ENCODE measurements at regions not wholly inside any gene's neighbourhood (a gene's known extent, or its start where the extent isn't known, plus 50 kb on each side); places are given as distances from the start of the nearest gene placed in this dataset.
A peak's percentile ranks its signal among the peaks of the same experiment; 100 is the strongest.

- Histone ChIP-seq H3K18ac (ENCODE audit: low read length) (no peak overlapping the region), H3K36me3 (ENCODE audit: control insufficient read depth, insufficient read depth, low read length) (no peaks in the 10 kb centered on the region), H3K79me2 (ENCODE audit: control insufficient read depth, insufficient read depth, low read length) (no peaks in the 10 kb centered on the region), H3K4ac (ENCODE audit: low read depth, low read length) (no peak overlapping the region), H4K5ac (ENCODE audit: low read length) (no peak overlapping the region), H2BK15ac (replicated peaks; ENCODE audit: low read depth) (no peak overlapping the region), H3K4me1 (ENCODE audit: control insufficient read depth, low read depth, low read length) (no peaks in the 10 kb centered on the region), H3K23ac (ENCODE audit: low read length) (no peak overlapping the region), H3K27ac (ENCODE audit: low read depth, low read length) (no peak overlapping the region), H3K4me3 (ENCODE audit: low read length) (no peak overlapping the region), H2AK5ac (ENCODE audit: low read length) (no peak overlapping the region), H3K79me1 (ENCODE audit: low read length) (no peaks in the 10 kb centered on the region), H2BK5ac (ENCODE audit: low read length) (no peak overlapping the region), H4K8ac (ENCODE audit: low read depth, low read length) (no peak overlapping the region), H3K56ac (ENCODE audit: low read length) (no peak overlapping the region), H3K27me3 (ENCODE audit: insufficient read depth, low read length, poor library complexity) (no peaks in the 10 kb centered on the region), H2BK120ac (ENCODE audit: low read depth, low read length) (no peak overlapping the region), H3K4me2 (ENCODE audit: low read length) (no peak overlapping the region), H3K9ac (ENCODE audit: low read length) (no peak overlapping the region)
- no CpG with 5 or more reads among the region's 7 CpGs for WGBS (ENCODE audit: extremely low coverage, insufficient coverage, low lambda C conversion rate)
- no peak for DNase-seq
Observed at GRCh38 chr19:28331596-28331995, 881.4 kb downstream of the UQCRFS1 start.

GRCh38 chr19:28330831-28331230, 882.1 kb downstream of the UQCRFS1 start:
- no peak overlapping the region for H3K9ac ChIP-seq (ENCODE audit: low read length)
- no peak overlapping the region for H3K4me2 ChIP-seq (ENCODE audit: low read length)
- H3K18ac ChIP-seq (ENCODE audit: low read length), result no peak overlapping the region
- no peak overlapping the region for H4K5ac ChIP-seq (ENCODE audit: low read length)
- no peaks in the 10 kb centered on the region for H3K79me2 ChIP-seq (ENCODE audit: control insufficient read depth, insufficient read depth, low read length)
- no peak overlapping the region for H2BK15ac ChIP-seq (replicated peaks; ENCODE audit: low read depth)
- H3K4me1 ChIP-seq (ENCODE audit: control insufficient read depth, low read depth, low read length), result peaks cover under 1% of the 10 kb centered on the region
- WGBS (ENCODE audit: extremely low coverage, insufficient coverage, low lambda C conversion rate), result no CpG with 5 or more reads among the region's 1 CpG
- no peak overlapping the region for H2AK5ac ChIP-seq (ENCODE audit: low read length)
- no peak overlapping the region for H3K4me3 ChIP-seq (ENCODE audit: low read length)
- H2BK5ac ChIP-seq (ENCODE audit: low read length), result no peak overlapping the region
- no peak overlapping the region for H3K27ac ChIP-seq (ENCODE audit: low read depth, low read length)
- H3K4ac ChIP-seq (ENCODE audit: low read depth, low read length), result no peak overlapping the region
- H2BK120ac ChIP-seq (ENCODE audit: low read depth, low read length), result no peak overlapping the region
- H3K79me1 ChIP-seq (ENCODE audit: low read length), result no peaks in the 10 kb centered on the region
- no peak overlapping the region for H3K23ac ChIP-seq (ENCODE audit: low read length)
- no peak overlapping the region for H3K56ac ChIP-seq (ENCODE audit: low read length)
- no peaks in the 10 kb centered on the region for H3K27me3 ChIP-seq (ENCODE audit: insufficient read depth, low read length, poor library complexity)
- no peak for DNase-seq
- H3K36me3 ChIP-seq (ENCODE audit: control insufficient read depth, insufficient read depth, low read length), result no peaks in the 10 kb centered on the region
- H4K8ac ChIP-seq (ENCODE audit: low read depth, low read length), result no peak overlapping the region

GRCh38 chr19:28329429-28329828, 883.5 kb downstream of the UQCRFS1 start:
- no peak overlapping the region for H2BK120ac ChIP-seq (ENCODE audit: low read depth, low read length)
- no peak overlapping the region for H3K4me2 ChIP-seq (ENCODE audit: low read length)
- H3K9ac ChIP-seq (ENCODE audit: low read length), result no peak overlapping the region
- peaks cover 6% of the 10 kb centered on the region for H3K4me1 ChIP-seq (ENCODE audit: control insufficient read depth, low read depth, low read length)
- no peaks in the 10 kb centered on the region for H3K36me3 ChIP-seq (ENCODE audit: control insufficient read depth, insufficient read depth, low read length)
- DNase-seq, result no peak
- no peak overlapping the region for H3K4ac ChIP-seq (ENCODE audit: low read depth, low read length)
- no peak overlapping the region for H2AK5ac ChIP-seq (ENCODE audit: low read length)
- H3K4me3 ChIP-seq (ENCODE audit: low read length), result no peak overlapping the region
- no peaks in the 10 kb centered on the region for H3K27me3 ChIP-seq (ENCODE audit: insufficient read depth, low read length, poor library complexity)
- H4K5ac ChIP-seq (ENCODE audit: low read length), result no peak overlapping the region
- H3K56ac ChIP-seq (ENCODE audit: low read length), result no peak overlapping the region
- WGBS (ENCODE audit: extremely low coverage, insufficient coverage, low lambda C conversion rate), result no CpG with 5 or more reads among the region's 4 CpGs
- H3K79me2 ChIP-seq (ENCODE audit: control insufficient read depth, insufficient read depth, low read length), result no peaks in the 10 kb centered on the region
- H3K23ac ChIP-seq (ENCODE audit: low read length), result no peak overlapping the region
- H3K18ac ChIP-seq (ENCODE audit: low read length), result no peak overlapping the region
- no peak overlapping the region for H3K27ac ChIP-seq (ENCODE audit: low read depth, low read length)
- H2BK5ac ChIP-seq (ENCODE audit: low read length), result no peak overlapping the region
- no peaks in the 10 kb centered on the region for H3K79me1 ChIP-seq (ENCODE audit: low read length)
- H4K8ac ChIP-seq (ENCODE audit: low read depth, low read length), result no peak overlapping the region
- no peak overlapping the region for H2BK15ac ChIP-seq (replicated peaks; ENCODE audit: low read depth)

- Histone ChIP-seq H3K36me3 (ENCODE audit: control insufficient read depth, insufficient read depth, low read length) (no peaks in the 10 kb centered on the region), H3K4me1 (ENCODE audit: control insufficient read depth, low read depth, low read length) (peaks cover 11% of the 10 kb centered on the region), H4K8ac (ENCODE audit: low read depth, low read length) (no peak overlapping the region), H3K18ac (ENCODE audit: low read length) (no peak overlapping the region), H3K4ac (ENCODE audit: low read depth, low read length) (no peak overlapping the region), H3K9ac (ENCODE audit: low read length) (no peak overlapping the region), H3K27ac (ENCODE audit: low read depth, low read length) (no peak overlapping the region), H2BK15ac (replicated peaks; ENCODE audit: low read depth) (no peak overlapping the region), H2BK5ac (ENCODE audit: low read length) (no peak overlapping the region), H2BK120ac (ENCODE audit: low read depth, low read length) (no peak overlapping the region), H3K56ac (ENCODE audit: low read length) (no peak overlapping the region), H3K79me1 (ENCODE audit: low read length) (no peaks in the 10 kb centered on the region), H2AK5ac (ENCODE audit: low read length) (no peak overlapping the region), H3K4me3 (ENCODE audit: low read length) (no peak overlapping the region), H3K4me2 (ENCODE audit: low read length) (no peak overlapping the region), H3K79me2 (ENCODE audit: control insufficient read depth, insufficient read depth, low read length) (no peaks in the 10 kb centered on the region), H3K27me3 (ENCODE audit: insufficient read depth, low read length, poor library complexity) (no peaks in the 10 kb centered on the region), H3K23ac (ENCODE audit: low read length) (no peak overlapping the region), H4K5ac (ENCODE audit: low read length) (no peak overlapping the region)
- no peak for DNase-seq
- no CpG with 5 or more reads among the region's 3 CpGs for WGBS (ENCODE audit: extremely low coverage, insufficient coverage, low lambda C conversion rate)
Observed at GRCh38 chr19:28327905-28328304, 885.0 kb downstream of the UQCRFS1 start.

GRCh38 chr19:28326746-28327145, 886.2 kb downstream of the UQCRFS1 start:
- H3K36me3 ChIP-seq (ENCODE audit: control insufficient read depth, insufficient read depth, low read length), result no peaks in the 10 kb centered on the region
- H3K23ac ChIP-seq (ENCODE audit: low read length), result no peak overlapping the region
- no peak overlapping the region for H3K18ac ChIP-seq (ENCODE audit: low read length)
- no peak overlapping the region for H2BK5ac ChIP-seq (ENCODE audit: low read length)
- H3K27ac ChIP-seq (ENCODE audit: low read depth, low read length), result no peak overlapping the region
- no peaks in the 10 kb centered on the region for H3K27me3 ChIP-seq (ENCODE audit: insufficient read depth, low read length, poor library complexity)
- no peak overlapping the region for H2AK5ac ChIP-seq (ENCODE audit: low read length)
- DNase-seq, result no peak
- H4K8ac ChIP-seq (ENCODE audit: low read depth, low read length), result no peak overlapping the region
- WGBS (ENCODE audit: extremely low coverage, insufficient coverage, low lambda C conversion rate), result no CpG with 5 or more reads among the region's 4 CpGs
- no peak overlapping the region for H3K4me2 ChIP-seq (ENCODE audit: low read length)
- no peak overlapping the region for H2BK120ac ChIP-seq (ENCODE audit: low read depth, low read length)
- no peak overlapping the region for H4K5ac ChIP-seq (ENCODE audit: low read length)
- H3K79me1 ChIP-seq (ENCODE audit: low read length), result no peaks in the 10 kb centered on the region
- H2BK15ac ChIP-seq (replicated peaks; ENCODE audit: low read depth), result no peak overlapping the region
- H3K4ac ChIP-seq (ENCODE audit: low read depth, low read length), result no peak overlapping the region
- no peaks in the 10 kb centered on the region for H3K79me2 ChIP-seq (ENCODE audit: control insufficient read depth, insufficient read depth, low read length)
- peaks cover 11% of the 10 kb centered on the region for H3K4me1 ChIP-seq (ENCODE audit: control insufficient read depth, low read depth, low read length)
- H3K4me3 ChIP-seq (ENCODE audit: low read length), result no peak overlapping the region
- H3K9ac ChIP-seq (ENCODE audit: low read length), result no peak overlapping the region
- no peak overlapping the region for H3K56ac ChIP-seq (ENCODE audit: low read length)

GRCh38 chr19:28324275-28325060, 888.5 kb downstream of the UQCRFS1 start:
- peak overlapping the region; percentile 92 for H2BK5ac ChIP-seq (ENCODE audit: low read length)
- H4K8ac ChIP-seq (ENCODE audit: low read depth, low read length), result no peak overlapping the region
- H3K4me1 ChIP-seq (ENCODE audit: control insufficient read depth, low read depth, low read length), result peaks cover 11% of the 10 kb centered on the region
- H3K27ac ChIP-seq (ENCODE audit: low read depth, low read length), result peak overlapping the region; percentile 64
- H4K5ac ChIP-seq (ENCODE audit: low read length), result peak overlapping the region; percentile 77
- H2BK15ac ChIP-seq (replicated peaks; ENCODE audit: low read depth), result peak overlapping the region; percentile 80
- no peak overlapping the region for H3K4ac ChIP-seq (ENCODE audit: low read depth, low read length)
- peak overlapping the region; percentile 83 for H3K56ac ChIP-seq (ENCODE audit: low read length)
- DNase-seq, result peak; percentile 93
- H3K79me2 ChIP-seq (ENCODE audit: control insufficient read depth, insufficient read depth, low read length), result no peaks in the 10 kb centered on the region
- H3K27me3 ChIP-seq (ENCODE audit: insufficient read depth, low read length, poor library complexity), result no peaks in the 10 kb centered on the region
- no peaks in the 10 kb centered on the region for H3K79me1 ChIP-seq (ENCODE audit: low read length)
- no peak overlapping the region for H3K23ac ChIP-seq (ENCODE audit: low read length)
- peak overlapping the region; percentile 28 for H3K9ac ChIP-seq (ENCODE audit: low read length)
- H3K36me3 ChIP-seq (ENCODE audit: control insufficient read depth, insufficient read depth, low read length), result no peaks in the 10 kb centered on the region
- no peak overlapping the region for H2BK120ac ChIP-seq (ENCODE audit: low read depth, low read length)
- peak overlapping the region; percentile 88 for H3K18ac ChIP-seq (ENCODE audit: low read length)
- H3K4me3 ChIP-seq (ENCODE audit: low read length), result no peak overlapping the region
- H3K4me2 ChIP-seq (ENCODE audit: low read length), result no peak overlapping the region
- H2AK5ac ChIP-seq (ENCODE audit: low read length), result no peak overlapping the region
- no CpG with 5 or more reads among the region's 5 CpGs for WGBS (ENCODE audit: extremely low coverage, insufficient coverage, low lambda C conversion rate)

Measured in mesendoderm (in vitro differentiated cells).